NAMALWA (cell line): ENCODE measurements at regions not wholly inside any gene's neighbourhood (a gene's known extent, or its start where the extent isn't known, plus 50 kb on each side); places are given as distances from the start of the nearest gene placed in this dataset.
"Not testable (repeated sequence)": the region's sequence is repeated elsewhere in the genome, so short reads cannot be mapped to it uniquely, and the experiment has no call there.

Experiments used
- DNase-seq: peaks from one replicate; pipeline ENCODE4 v3.0.0-alpha.2; 2015; ENCODE audit warnings: low spot score

- DNase-seq, result not testable (repeated sequence)
Observed at GRCh38 chr17:72472853-72473390, 352.1 kb downstream of the SOX9 start.

DNA sequence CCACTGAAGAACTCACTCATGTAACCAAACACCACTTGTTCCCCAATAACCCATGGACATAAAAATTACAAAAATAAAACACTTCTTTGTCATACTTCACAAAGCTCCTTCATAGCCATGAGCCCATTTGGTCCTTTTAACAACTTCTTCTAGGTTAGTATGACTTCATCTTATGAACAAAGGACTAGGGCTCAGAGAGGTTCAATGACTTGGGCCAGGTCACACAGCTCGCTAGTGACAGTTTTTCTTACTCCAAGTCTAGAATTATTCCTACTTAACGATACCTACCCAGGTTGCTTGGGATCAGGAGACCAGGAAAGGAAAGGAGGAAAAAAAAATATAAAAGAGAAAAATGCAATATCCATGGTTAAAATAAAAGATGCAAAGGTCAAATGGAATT lies 353.4 kb downstream of the SOX9 start:
- DNase-seq, result no peak

DNA sequence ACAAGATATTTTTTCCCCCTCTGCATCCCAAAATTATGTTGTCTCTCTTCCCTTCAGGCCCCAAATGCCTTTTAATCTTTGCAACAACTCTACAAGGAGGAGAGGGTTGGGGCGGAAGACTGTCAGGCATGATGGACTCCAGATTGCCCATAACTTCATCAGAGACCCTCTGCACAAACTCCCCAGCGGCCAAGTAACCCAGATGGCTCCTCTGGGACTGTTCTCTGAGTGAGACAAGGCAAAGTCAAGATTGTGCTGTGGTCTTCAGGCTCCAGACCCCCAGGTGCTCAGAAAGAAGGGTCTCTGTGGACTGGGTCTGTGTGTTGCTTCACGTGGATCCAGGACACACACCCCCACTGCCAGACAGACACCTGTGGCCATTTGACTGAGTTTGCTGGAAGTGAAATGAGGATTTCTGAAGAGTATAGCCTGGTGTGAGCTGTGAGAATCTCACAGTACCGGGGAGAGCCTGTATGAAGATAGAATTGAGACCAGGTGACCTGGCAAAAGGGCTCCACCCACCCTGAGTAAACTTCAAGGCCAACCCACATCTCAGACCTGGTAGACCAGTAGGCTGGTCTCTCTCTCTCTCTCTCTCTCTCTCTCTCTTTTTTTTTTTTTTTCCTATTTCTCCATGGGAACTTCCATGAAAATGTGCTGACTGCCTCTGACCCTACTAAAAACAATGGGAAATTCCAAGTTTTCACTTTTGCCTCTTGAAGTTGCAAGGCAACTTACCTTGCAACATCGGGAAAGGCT lies 354.1 kb downstream of the SOX9 start:
- DNase-seq, result no peak

DNA sequence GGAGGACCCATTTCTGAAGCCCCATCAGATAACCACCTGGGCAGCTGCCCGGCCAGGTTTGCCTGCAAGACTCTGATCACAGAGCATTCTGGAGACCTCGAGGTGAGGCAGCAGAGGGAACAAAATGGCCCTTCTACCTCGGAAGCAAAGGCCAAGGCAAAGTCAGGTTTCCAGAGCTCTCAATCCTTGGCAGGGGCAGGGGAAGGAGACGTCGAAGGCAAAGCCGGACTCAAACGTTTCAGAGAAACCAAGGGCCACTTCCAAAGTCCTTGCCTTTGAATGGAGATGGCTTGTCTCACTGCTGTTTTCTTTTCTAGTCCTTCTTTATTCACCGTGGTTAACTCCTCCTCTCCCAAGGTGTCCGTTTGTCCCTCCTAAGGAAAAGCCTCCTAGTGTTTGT lies 355.3 kb downstream of the SOX9 start:
- DNase-seq, result no peak

DNA sequence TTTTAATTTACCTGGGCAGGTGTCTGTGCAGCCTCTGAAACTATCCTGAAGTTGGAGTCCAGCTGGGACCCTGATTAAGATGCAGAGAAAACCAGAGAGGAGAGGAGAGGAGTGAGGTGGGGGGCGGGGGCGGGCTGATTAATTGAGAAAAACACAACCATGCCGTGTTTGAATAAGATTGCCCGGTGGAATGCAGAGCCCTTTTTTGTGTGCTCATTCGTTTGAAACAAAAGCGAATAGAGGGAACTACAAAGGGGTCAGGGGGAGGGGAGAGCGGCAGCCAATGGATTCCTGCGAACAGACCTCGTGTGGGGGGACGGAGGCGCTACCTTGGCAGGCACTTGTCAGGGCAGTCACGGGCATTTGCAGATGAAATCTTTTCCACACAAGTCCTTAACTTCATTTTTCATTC lies 355.8 kb downstream of the SOX9 start:
- no peak for DNase-seq

- no peak for DNase-seq
Observed at GRCh38 chr17:72477491-72477890, 356.7 kb downstream of the SOX9 start.

GRCh38 chr17:72479113-72479512 lies 358.3 kb downstream of the SOX9 start:
- DNase-seq, result no peak

DNA sequence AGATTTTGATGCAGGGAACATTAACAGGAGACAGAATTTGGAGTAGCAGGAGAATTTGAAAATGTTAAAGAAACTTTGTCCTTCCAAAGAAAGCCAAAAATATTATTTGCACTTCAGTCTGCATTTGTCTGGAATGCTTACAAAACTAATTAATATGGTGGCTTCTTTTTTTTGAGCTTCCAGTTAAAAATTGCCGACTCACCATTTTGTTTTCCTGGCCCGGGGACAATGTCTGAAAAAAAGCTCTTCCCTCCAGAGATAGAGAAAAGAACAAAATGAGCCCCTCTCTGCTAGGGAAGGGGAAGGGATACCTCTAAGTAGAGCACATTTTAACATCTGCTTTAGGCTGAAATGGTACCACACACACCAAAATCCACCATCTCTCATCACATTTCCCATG lies 360.8 kb downstream of the SOX9 start:
- DNase-seq, result no peak

DNA sequence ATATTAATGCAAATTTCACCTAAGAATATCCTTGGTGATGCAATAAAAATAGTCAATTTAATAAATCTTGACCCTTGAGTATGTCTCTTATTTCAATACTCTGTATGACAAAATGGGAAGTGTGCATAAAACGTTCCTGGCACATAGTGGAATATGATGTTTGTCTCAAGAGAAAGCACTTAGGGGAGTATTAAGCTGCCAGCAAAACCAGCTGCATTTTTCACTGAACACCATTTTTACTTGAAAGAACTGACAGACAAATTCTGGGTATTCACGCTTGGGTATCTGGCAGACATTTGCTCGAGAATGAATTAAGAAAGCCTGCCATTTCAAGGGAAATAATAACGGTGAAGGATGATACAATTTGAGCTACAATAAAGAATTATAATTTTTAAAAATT lies 364.8 kb downstream of the SOX9 start:
- DNase-seq, result no peak

- DNase-seq, result no peak
Observed at GRCh38 chr17:72486806-72487205, 366.0 kb downstream of the SOX9 start.

DNA sequence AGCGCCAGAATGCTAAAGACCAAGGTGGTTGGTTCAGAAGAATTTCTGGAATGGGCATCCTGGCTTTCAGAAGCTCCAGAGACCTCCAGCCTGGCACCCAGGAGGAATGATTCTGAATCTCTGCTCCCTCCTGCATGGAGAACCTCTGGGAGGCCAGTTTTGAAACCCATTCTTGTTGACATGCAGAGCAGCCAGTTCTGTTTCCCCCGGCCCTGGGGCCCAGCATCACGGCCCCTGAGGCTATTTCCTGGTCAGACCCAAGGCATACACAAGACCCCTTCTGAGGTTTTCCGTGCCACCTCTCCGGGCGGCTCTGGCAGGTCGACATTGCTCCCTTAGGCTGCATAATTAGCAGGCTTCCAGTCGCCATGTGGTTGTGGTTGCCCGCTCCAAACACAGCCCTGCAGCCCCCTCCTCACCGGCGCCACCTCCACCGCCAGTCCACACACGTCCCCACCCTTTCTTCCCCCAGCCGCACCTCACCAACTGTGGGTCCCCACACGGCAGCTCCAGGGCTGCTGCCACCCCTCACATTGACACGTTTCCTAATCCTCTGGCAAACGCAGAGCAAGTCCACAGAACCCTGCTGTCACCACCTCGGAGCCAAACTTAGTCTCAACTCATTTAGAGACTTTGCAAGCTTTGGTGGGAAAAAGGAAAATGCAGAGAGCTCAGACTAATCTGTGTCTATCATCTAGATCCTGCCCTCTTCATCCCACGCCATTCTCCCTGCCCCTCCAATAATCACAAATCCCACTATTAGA lies 367.1 kb downstream of the SOX9 start:
- no peak for DNase-seq

DNA sequence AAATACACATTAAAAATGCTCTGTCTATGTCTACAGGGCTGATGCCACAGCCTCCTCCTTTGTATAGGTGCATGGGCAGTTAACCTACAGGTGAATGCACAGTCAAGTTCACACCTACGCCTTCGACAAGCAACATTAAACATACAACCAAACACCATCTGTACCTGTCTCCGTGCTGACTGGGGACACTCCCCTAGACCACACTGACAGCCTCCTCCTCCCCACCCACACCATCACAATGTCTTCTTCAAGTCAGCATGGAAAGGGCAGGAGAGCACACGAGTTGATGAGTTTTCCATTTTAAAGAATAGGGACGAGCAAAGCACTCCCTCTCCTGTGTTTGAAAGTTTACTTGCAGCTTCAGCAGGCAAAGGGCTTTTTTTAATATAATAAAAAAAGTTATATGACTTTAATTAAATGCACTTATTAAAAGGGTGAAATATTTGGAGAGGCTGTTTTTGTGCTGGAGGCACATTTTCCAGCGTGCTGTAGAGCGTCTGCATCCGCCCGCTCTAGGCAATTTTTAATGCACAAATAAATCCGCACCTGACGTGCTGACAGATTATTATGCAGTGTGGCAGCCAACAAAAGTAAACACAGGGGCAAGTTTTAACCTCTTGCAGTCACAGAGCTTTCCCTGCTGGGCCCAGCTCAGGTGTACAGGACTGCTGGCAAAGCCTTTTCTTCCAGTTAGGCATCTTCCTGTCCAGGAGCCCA lies 367.9 kb downstream of the SOX9 start:
- DNase-seq, result no peak

GRCh38 chr17:72489272-72489641 lies 368.4 kb downstream of the SOX9 start:
- no peak for DNase-seq

DNA sequence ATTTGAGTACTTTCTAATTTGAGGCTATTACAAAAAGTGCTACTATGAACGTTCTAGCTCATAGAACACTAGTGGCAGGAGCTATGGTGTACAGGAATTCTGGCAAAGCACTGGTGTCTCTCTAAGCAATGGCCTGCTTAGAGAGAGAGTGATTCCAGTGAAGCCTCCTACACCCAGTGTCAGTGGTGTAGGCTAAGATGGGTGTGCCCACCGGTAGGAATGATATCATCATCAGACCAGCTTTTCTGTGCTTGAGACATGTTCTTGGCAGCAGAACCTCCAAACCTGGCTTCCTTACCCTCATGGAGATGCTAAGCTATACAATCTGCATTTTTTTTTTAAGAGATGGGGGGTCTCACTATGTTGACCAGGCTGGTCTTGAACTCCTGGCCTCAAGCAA lies 370.3 kb downstream of the SOX9 start:
- DNase-seq, result no peak

DNA sequence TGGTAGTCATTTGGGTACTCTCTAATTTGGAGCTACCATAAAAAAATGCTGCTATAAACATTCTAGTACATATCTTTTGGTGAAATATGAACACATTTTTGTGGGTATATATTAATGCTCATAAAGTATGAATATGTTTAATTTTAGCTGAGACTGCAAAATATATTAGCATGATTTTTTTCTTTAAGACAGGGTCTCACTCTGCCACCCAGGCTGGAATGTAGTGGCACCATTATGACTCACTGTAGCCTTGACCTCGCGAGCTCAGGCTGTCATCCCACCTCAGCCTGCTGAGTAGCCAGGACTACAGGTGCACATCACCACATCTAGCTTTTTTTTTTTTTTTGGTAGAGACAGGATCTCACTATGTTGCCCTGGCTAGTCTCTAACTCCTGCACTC lies 371.7 kb downstream of the SOX9 start:
- DNase-seq, result no peak

GRCh38 chr17:72492941-72493340 lies 372.1 kb downstream of the SOX9 start:
- DNase-seq, result no peak

GRCh38 chr17:72494566-72494965 lies 373.7 kb downstream of the SOX9 start:
- DNase-seq, result no peak

GRCh38 chr17:72496461-72496860 lies 375.6 kb downstream of the SOX9 start:
- no peak for DNase-seq

GRCh38 chr17:72497915-72498314 lies 377.1 kb downstream of the SOX9 start:
- no peak for DNase-seq

DNA sequence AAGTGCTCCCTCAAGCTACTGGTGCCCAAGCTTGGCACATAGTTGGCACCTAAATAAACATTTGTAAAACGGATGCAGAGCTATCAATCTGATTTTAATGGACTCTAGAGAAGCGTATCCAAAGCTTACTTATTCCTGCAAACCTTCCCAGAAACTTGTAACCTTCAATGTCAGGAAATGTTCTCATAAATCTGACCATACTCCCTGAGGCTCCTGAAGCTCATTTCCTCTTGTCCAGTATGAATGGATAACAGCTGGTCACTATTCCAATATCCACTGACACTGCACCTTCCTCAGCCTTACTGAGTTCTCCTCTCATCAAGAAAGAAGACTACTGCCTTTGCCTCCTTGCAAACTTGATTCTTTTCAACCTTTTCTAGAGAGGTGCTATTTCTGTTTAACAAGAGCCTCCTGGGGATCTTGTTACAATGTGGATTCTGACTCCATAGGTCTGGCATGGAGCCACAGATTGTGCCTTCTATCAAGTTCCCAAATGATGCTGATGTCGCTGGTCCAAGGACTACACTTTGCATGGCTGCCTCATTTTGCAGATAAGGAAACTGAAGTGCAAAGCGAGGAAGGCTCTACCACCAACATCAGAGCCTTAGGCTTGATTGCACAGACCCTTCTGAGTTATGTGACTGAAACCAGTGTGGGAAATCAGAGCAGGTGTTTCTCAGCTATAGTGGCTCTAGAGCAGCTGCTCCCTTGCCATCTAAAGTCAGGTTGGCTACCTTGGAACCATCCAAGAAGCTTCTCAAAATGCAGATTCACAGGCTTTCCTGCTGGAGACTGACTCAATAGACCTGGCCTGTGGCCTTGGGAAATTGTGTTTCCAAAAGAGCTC lies 377.8 kb downstream of the SOX9 start:
- no peak for DNase-seq

- DNase-seq, result no peak
Observed at GRCh38 chr17:72501404-72502370, 380.9 kb downstream of the SOX9 start.
